ENCODE measurements at regions not wholly inside any gene's neighbourhood (a gene's known extent, or its start where the extent isn't known, plus 50 kb on each side); places are given as distances from the start of the nearest gene placed in this dataset.

- TF ChIP-seq POLR2A (IDR thresholded peaks at IDR 0.05; ENCODE audit: low read depth, low read length): no peak
- FAIRE-seq: no peak
- no peak for DNase-seq (ENCODE audit: insufficient read length, low spot score)
Measured at GRCh38 chr1:29896300-29896699, 660.0 kb downstream of the PTPRU start.

DNA sequence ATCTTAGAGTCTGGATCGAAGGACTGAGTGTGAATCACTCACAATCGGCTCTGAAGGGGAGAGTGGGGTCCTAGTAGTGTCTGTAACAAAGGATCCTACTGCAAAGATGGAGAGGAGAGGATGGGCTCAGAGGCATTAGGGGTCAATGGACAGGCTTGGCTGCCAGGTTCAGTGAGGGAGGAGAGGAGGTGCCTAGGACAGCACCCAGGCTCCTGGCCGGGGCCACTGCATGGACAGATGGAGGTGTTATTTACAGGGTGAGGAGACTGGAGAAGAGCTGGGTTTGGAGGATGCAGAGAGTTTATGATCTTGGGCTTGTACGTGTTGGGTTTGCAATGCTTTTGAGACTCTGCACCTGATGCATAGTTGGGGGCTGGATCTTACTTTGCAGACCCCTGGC lies 658.9 kb downstream of the PTPRU start:
- FAIRE-seq (no peak), DNase-seq (ENCODE audit: insufficient read length, low spot score) (no peak)
- TF ChIP-seq POLR2A (IDR thresholded peaks at IDR 0.05; ENCODE audit: low read depth, low read length): no peak

DNA sequence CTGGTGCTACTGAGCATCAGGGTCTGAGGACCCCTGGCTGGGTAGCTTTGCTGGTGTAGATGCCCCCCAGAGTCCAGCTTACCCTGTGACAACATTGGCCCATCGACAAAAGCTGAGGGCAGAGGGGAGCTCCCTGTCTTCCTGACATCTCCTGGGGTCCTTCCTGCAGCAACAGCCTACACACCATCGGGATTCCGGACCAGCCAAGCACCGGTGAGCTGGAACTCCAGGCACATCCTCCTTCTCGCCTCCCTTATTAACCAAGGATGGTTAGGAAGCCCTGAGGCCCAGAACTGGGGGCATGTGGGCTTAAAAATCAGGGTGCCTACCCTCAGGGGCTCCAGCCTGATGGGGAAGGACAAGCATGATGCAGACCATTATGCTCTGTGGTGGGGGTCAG lies 658.0 kb downstream of the PTPRU start:
- no peak for TF ChIP-seq POLR2A (IDR thresholded peaks at IDR 0.05; ENCODE audit: low read depth, low read length)
- FAIRE-seq: no peak
- no peak for DNase-seq (ENCODE audit: insufficient read length, low spot score)

GRCh38 chr1:29893806-29894205 lies 657.5 kb downstream of the PTPRU start:
- FAIRE-seq (no peak), DNase-seq (ENCODE audit: insufficient read length, low spot score) (no peak)
- TF ChIP-seq POLR2A (IDR thresholded peaks at IDR 0.05; ENCODE audit: low read depth, low read length): no peak

DNA sequence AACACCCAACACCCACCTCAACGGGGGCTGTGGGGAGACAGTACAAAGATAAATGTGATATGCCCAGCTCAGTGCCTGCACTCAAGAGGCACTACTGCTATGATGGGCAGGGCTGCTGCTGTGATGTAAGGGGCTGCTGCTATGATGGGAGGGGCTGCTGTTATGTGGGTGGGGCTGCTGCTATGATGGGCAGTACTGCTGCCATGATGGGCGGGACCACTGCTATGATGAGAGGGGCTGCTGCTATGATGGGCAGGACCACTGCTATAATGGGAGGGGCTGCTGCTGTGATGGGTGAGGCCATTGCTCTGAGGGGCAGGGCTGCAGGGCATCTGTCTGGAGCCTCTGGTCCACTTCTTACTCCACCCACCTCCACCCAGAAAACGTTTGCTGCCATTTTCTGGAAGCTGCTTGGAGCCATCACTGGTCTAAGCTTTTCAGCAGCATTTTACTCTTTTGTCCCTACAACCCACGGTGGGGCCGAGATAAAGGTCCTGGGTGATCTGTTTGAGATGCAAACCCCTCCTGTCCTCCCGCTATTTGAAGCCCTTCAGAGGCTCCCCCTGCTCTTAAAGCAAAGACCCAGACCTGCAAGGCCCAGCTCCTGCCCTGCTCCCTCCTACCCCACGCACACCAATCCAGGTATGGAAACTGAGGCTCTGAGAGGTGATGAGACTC lies 656.9 kb downstream of the PTPRU start:
- DNase-seq (ENCODE audit: insufficient read length, low spot score): no peak

GRCh38 chr1:29892247-29892646 lies 655.9 kb downstream of the PTPRU start:
- TF ChIP-seq POLR2A (IDR thresholded peaks at IDR 0.05; ENCODE audit: low read depth, low read length): no peak
- FAIRE-seq (no peak), DNase-seq (ENCODE audit: insufficient read length, low spot score) (no peak)

More for the DNA sequence above, 656.9 kb downstream of the PTPRU start:
- no peak for FAIRE-seq
- TF ChIP-seq POLR2A (IDR thresholded peaks at IDR 0.05; ENCODE audit: low read depth, low read length): no peak

DNA sequence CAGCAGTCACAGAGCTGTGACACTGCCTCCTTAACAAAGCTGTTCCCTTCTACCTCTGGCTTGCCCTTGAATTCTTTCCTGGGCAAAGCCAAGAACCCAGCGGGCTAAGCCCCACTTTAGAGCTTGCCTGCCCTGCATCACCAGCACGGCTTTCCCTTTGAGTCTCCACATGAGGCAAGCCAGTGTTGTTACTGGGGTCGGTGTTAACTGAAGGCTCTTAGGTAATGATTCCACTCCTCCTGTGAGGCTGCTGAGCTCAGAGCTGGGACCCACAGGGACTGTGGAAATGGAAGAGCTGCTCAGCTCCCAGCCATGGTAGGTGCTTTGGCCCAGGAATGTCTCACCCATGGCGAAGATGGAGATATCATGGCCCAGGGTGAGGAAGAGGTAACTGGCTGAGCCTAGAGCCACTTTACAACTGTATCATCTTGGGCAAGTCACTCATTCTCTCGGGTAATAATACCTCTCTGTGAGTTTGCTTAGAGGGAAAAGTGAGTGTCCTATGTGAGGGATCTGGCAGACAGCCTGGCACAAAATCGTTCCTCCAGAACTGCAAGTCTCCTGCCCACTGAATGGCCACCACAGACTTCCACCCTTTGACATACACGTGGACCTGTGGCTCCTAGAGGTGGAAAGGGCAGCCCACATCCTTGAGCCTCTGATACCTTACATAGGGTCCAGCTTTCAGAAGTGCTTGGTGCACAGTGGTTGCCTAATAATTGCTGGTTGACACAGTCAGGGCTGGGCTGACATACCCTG lies 654.1 kb downstream of the PTPRU start:
- DNase-seq (ENCODE audit: insufficient read length, low spot score) (no peak), FAIRE-seq (no peak)
- no peak for TF ChIP-seq POLR2A (IDR thresholded peaks at IDR 0.05; ENCODE audit: low read depth, low read length)

- no peak for TF ChIP-seq POLR2A (IDR thresholded peaks at IDR 0.05; ENCODE audit: low read depth, low read length)
- no peak for FAIRE-seq
Measured at GRCh38 chr1:29889776-29890175, 653.5 kb downstream of the PTPRU start.

DNA sequence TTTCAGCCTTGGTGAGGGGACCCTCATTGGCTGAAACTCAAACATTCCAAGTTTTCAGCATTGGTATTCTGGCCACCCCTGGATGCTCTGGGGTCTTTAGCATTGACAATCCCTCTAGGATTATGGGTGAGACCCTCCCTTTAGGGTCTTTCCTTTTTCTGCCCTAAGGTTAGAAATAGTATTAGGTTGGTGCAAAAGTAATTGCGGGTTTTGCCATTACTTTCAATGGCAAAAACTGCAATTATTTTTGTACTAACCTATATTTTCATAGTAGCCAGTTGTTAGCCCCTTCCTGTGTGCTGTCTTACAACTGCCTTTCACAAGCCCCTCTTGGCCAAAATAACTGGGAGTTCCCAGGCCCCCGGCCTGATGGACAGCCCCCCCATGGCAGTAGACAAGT lies 648.4 kb downstream of the PTPRU start:
- TF ChIP-seq POLR2A (IDR thresholded peaks at IDR 0.05; ENCODE audit: low read depth, low read length): no peak
- DNase-seq (ENCODE audit: insufficient read length, low spot score): no peak
- no peak for FAIRE-seq

More at GRCh38 chr1:29889776-29890175, 653.5 kb downstream of the PTPRU start:
- DNase-seq (ENCODE audit: insufficient read length, low spot score): no peak

DNA sequence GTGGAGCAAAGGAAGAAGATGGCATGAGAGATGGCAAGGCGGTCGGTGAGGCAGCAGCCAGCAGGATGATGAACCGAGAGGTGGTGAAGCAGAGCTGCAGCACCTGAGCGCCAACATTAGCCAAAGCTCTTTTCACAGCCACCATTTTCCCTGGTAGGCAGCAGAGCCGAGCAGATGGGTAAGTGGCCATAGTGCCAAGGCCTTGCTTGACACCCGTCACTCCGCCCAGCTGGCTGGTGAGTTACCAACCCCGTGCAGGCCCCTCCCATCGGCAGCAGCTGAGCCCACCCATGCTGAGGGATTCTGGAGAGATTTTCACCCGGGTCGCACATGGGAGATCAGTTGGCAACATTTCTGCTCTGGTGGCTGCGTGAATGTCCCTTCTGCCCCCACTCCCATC lies 647.7 kb downstream of the PTPRU start:
- TF ChIP-seq POLR2A (IDR thresholded peaks at IDR 0.05; ENCODE audit: low read depth, low read length): no peak
- FAIRE-seq (no peak), DNase-seq (ENCODE audit: insufficient read length, low spot score) (no peak)

GRCh38 chr1:29883411-29883832 lies 647.1 kb downstream of the PTPRU start:
- DNase-seq (ENCODE audit: insufficient read length, low spot score) (no peak), FAIRE-seq (no peak)
- TF ChIP-seq POLR2A (IDR thresholded peaks at IDR 0.05; ENCODE audit: low read depth, low read length): no peak

DNA sequence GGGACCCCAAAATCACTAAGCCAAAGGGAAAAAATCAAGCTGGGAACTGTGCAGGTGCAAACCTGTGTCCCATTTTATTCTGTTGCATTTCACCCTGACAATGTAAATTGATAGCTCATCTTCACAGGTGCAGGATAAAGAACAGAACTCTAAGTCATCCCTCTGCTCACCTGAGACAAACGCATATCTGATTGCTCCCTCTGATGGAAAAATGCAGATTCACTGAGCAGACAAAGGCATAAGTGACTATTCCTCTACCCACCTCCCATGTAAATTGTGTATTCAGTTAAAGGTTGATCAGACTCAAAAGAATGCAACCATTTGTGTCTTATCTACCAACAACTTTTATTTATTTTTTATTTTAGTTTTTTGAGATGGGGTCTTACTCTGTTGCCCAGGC lies 644.2 kb downstream of the PTPRU start:
- DNase-seq (ENCODE audit: insufficient read length, low spot score): no peak
- no peak for TF ChIP-seq POLR2A (IDR thresholded peaks at IDR 0.05; ENCODE audit: low read depth, low read length)
- no peak for FAIRE-seq

DNA sequence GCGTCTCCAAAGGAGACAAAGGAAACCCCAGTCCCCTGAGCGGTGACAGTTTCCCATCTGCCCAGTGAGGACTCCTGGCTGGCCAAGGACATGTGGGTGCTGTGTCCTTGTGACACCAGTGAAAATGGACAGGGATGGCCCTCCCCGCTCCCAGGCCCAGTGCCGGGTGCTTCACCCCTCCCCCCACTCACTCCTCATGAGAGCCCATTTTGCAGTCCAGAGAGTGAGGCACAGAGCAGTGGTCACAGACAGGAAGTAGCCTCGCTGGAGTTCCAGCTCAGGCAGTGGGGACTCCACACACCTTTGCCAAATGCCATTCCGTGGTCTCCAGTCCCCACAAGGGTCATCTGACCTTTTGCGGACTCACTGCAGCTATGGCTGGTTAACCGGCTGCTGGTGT lies 642.9 kb downstream of the PTPRU start:
- DNase-seq (ENCODE audit: insufficient read length, low spot score) (no peak), FAIRE-seq (no peak)
- TF ChIP-seq POLR2A (IDR thresholded peaks at IDR 0.05; ENCODE audit: low read depth, low read length): no peak

- FAIRE-seq (no peak), DNase-seq (ENCODE audit: insufficient read length, low spot score) (no peak)
Measured at GRCh38 chr1:29878501-29878900, 642.2 kb downstream of the PTPRU start.

GRCh38 chr1:29876902-29877301 lies 640.6 kb downstream of the PTPRU start:
- TF ChIP-seq POLR2A (IDR thresholded peaks at IDR 0.05; ENCODE audit: low read depth, low read length): no peak
- DNase-seq (ENCODE audit: insufficient read length, low spot score) (no peak), FAIRE-seq (no peak)

More at GRCh38 chr1:29878501-29878900, 642.2 kb downstream of the PTPRU start:
- no peak for TF ChIP-seq POLR2A (IDR thresholded peaks at IDR 0.05; ENCODE audit: low read depth, low read length)

Data from H54 (cell line).